Breast epithelium (tissue), 4 donors: ENCODE measurements at regions not wholly inside any gene's neighbourhood (a gene's known extent, or its start where the extent isn't known, plus 50 kb on each side); places are given as distances from the start of the nearest gene placed in this dataset.
A peak's percentile ranks its signal among the peaks of the same experiment; 100 is the strongest.

Experiments used
- DNase-seq, 2 donors: peaks; one replicate each; pipeline ENCODE4 v3.0.0-alpha.2; 2019; ENCODE audit warnings: low spot score in 2 of 2
- H3K27ac ChIP-seq, 2 donors: fragments of 200-600 bp; sonication (generic) in 1 of 2; one replicate each; pipeline ENCODE4 v1.5.1; 2016 to 2019; ENCODE audit warnings: mild to moderate bottlenecking in 1 of 2
- H3K27me3 ChIP-seq, 2 donors: fragments of 200-600 bp; sonication (generic) in 1 of 2; one replicate each; pipeline versions ENCODE4 v1.5.1 to v1.6.0; 2017 to 2019; ENCODE audit warnings: control low read depth in 1 of 2, mild to moderate bottlenecking in 1 of 2
- H3K36me3 ChIP-seq: fragments of 200-600 bp; one replicate; pipeline ENCODE4 v1.5.1; 2019
- H3K4me1 ChIP-seq, 2 donors: fragments of 200-600 bp; sonication (generic); one replicate each; pipeline ENCODE4 v1.5.1; 2016 to 2019; ENCODE audit warnings: control low read depth in 1 of 2
- H3K4me3 ChIP-seq, 3 donors: fragments of 200-600 bp; sonication (generic); 1 replicate in 2 of 3; 2 replicates in 1 of 3; pipeline ENCODE4 v1.5.1; 2016 to 2019; ENCODE audit warnings: mild to moderate bottlenecking in 3 of 3, moderate library complexity in 2 of 3
- H3K9me3 ChIP-seq, 2 donors: fragments of 200-600 bp; sonication (generic) in 1 of 2; one replicate each; pipeline ENCODE4 v1.5.1; 2016 to 2019; ENCODE audit warnings: control low read depth in 1 of 2
- CTCF ChIP-seq, 3 donors: fragments of 450-650 bp; IDR thresholded peaks; one replicate each; pipeline ENCODE4 v1.5.1; 2016 to 2017; ENCODE audit warnings: antibody characterized with exemption in 3 of 3, mild to moderate bottlenecking in 3 of 3, moderate library complexity in 3 of 3
- POLR2A ChIP-seq: fragments of 450-650 bp; IDR thresholded peaks from one replicate; pipeline ENCODE4 v1.6.1; 2016; ENCODE audit warnings: antibody characterized with exemption, mild to moderate bottlenecking, moderate library complexity
- POLR2AphosphoS5 ChIP-seq, 3 donors: sonication (generic); formaldehyde crosslinking; IDR thresholded peaks; one replicate each; pipeline ENCODE4 v1.6.1; 2017; ENCODE audit warnings: antibody characterized with exemption in 3 of 3
- intact Hi-C: fragments of 100-400 bp; cut with DNase I; formaldehyde crosslinking; loops from one replicate; pipeline ENCODE4 v1.15.1; 2023; ENCODE audit warnings: low total_unique reads

GRCh38 chr12:87280893-87281292, 748.3 kb downstream of the C12orf50 start:
- intact Hi-C loops: no loop called here

GRCh38 chr12:87280356-87280755, 748.8 kb downstream of the C12orf50 start:
- intact Hi-C loops: no loop called here
- H3K4me3 ChIP-seq: no peak overlapping the region
- H3K4me1 ChIP-seq: no peaks in the 10 kb centered on the region
- DNase-seq: no peak
- no peaks in the 10 kb centered on the region for H3K27me3 ChIP-seq
- no peak overlapping the region for H3K27ac ChIP-seq
- TF ChIP-seq POLR2A (no peak), CTCF (IDR thresholded peaks at IDR 0.05) (no peak), POLR2AphosphoS5 (IDR thresholded peaks at IDR 0.05) (no peak)
- no peaks in the 10 kb centered on the region for H3K36me3 ChIP-seq
- no peaks in the 10 kb centered on the region for H3K9me3 ChIP-seq

More at GRCh38 chr12:87280893-87281292, 748.3 kb downstream of the C12orf50 start:
- no peak overlapping the region for H3K27ac ChIP-seq
- no peaks in the 10 kb centered on the region for H3K9me3 ChIP-seq
- no peak for DNase-seq
- TF ChIP-seq CTCF (IDR thresholded peaks at IDR 0.05) (no peak), POLR2A (no peak), POLR2AphosphoS5 (IDR thresholded peaks at IDR 0.05) (no peak)
- H3K36me3 ChIP-seq: no peaks in the 10 kb centered on the region
- H3K4me3 ChIP-seq: no peak overlapping the region
- H3K4me1 ChIP-seq: no peaks in the 10 kb centered on the region
- H3K27me3 ChIP-seq: no peaks in the 10 kb centered on the region

- Histone ChIP-seq H3K4me3 (no peak overlapping the region), H3K9me3 (no peaks in the 10 kb centered on the region), H3K27me3 (no peaks in the 10 kb centered on the region), H3K36me3 (no peaks in the 10 kb centered on the region), H3K4me1 (no peaks in the 10 kb centered on the region), H3K27ac (no peak overlapping the region)
- peak in 1 of 3 donors; percentile 12 for TF ChIP-seq CTCF (IDR thresholded peaks at IDR 0.05)
- no peak for TF ChIP-seq POLR2A
- intact Hi-C loops: no loop called here
- DNase-seq: no peak
Observed at GRCh38 chr12:87274594-87275245, 754.5 kb downstream of the C12orf50 start.

- no peak for DNase-seq
- TF ChIP-seq CTCF (IDR thresholded peaks at IDR 0.05) (no peak), POLR2A (no peak), POLR2AphosphoS5 (IDR thresholded peaks at IDR 0.05) (no peak)
- Histone ChIP-seq H3K27me3 (no peaks in the 10 kb centered on the region), H3K9me3 (no peaks in the 10 kb centered on the region), H3K27ac (no peak overlapping the region), H3K4me1 (no peaks in the 10 kb centered on the region), H3K4me3 (no peak overlapping the region), H3K36me3 (no peaks in the 10 kb centered on the region)
- intact Hi-C loops: no loop called here
Observed at GRCh38 chr12:87272851-87273250, 756.4 kb downstream of the C12orf50 start.

- Histone ChIP-seq H3K4me3 (no peak overlapping the region), H3K4me1 (no peaks in the 10 kb centered on the region), H3K27ac (no peak overlapping the region), H3K36me3 (no peaks in the 10 kb centered on the region), H3K27me3 (no peaks in the 10 kb centered on the region), H3K9me3 (no peaks in the 10 kb centered on the region)
- intact Hi-C loops: no loop called here
- no peak for DNase-seq
- TF ChIP-seq POLR2AphosphoS5 (IDR thresholded peaks at IDR 0.05) (no peak), CTCF (IDR thresholded peaks at IDR 0.05) (no peak), POLR2A (no peak)
Observed at GRCh38 chr12:87270919-87271318, 758.3 kb downstream of the C12orf50 start.
